CD4-positive, alpha-beta T cell treated with Interleukin-12 subunit alpha and Interleukin-12 subunit beta, for 1 hour (primary cell): ENCODE measurements at regions not wholly inside any gene's neighbourhood (a gene's known extent, or its start where the extent isn't known, plus 50 kb on each side); places are given as distances from the start of the nearest gene placed in this dataset.

Source experiments
- DNase-seq: peaks from one replicate; pipeline ENCODE4 v3.0.0-alpha.2; 2020

- no peak for DNase-seq
Measured at GRCh38 chr12:59036973-59037762, 116.9 kb upstream of the LRIG3 start.

- no peak for DNase-seq
Measured at GRCh38 chr12:59036347-59036746, 116.0 kb upstream of the LRIG3 start.

GRCh38 chr12:59031313-59031712 is 111.0 kb upstream of the LRIG3 start:
- DNase-seq, result no peak

DNA sequence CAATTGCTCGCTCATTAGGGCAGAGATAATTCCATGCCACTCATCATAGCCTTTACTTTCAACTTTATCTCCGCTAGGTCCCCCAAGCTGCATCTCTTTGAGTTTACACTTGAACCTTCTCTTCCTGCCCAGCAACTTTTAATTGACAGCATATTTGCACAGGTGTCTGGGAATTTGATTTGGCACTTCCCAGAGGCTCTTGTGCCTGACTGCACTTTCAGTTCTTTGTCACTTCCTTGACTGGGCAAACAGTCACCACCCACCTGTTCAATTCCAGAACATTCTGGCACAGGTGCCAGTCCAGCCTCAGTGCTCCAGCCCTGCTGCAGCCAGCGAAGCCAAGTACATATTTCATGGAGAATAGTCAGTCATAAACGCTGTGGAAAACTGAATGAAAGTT is 110.1 kb upstream of the LRIG3 start:
- DNase-seq, result no peak

GRCh38 chr12:59027199-59027598 is 106.9 kb upstream of the LRIG3 start:
- no peak for DNase-seq

DNA sequence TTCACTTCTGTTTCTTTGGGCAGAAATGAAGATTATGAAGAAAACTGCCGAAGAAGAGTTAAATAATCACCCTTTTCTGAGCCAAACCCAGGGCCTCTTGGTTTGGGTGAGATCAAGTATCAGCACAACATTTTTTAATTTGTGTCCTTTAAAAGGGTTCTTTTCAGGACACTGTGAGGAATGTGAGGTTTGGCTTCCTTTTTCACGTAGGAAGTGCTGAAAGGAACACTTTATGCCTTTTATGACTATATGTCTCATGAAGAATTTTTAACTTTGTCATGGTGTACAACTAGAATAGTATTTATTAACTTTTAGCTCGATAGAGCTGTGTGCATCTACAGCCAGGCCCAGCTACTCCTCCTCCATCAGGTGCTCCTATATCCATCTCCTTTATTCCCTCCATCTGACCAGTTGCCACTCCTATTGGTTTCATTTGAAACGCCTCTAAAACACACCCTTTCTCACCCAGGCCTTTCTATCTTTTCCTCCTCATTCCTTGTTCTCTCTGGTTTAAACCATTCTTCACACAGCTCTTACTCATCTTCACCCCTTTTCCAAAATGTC is 103.6 kb upstream of the LRIG3 start:
- no peak for DNase-seq

DNA sequence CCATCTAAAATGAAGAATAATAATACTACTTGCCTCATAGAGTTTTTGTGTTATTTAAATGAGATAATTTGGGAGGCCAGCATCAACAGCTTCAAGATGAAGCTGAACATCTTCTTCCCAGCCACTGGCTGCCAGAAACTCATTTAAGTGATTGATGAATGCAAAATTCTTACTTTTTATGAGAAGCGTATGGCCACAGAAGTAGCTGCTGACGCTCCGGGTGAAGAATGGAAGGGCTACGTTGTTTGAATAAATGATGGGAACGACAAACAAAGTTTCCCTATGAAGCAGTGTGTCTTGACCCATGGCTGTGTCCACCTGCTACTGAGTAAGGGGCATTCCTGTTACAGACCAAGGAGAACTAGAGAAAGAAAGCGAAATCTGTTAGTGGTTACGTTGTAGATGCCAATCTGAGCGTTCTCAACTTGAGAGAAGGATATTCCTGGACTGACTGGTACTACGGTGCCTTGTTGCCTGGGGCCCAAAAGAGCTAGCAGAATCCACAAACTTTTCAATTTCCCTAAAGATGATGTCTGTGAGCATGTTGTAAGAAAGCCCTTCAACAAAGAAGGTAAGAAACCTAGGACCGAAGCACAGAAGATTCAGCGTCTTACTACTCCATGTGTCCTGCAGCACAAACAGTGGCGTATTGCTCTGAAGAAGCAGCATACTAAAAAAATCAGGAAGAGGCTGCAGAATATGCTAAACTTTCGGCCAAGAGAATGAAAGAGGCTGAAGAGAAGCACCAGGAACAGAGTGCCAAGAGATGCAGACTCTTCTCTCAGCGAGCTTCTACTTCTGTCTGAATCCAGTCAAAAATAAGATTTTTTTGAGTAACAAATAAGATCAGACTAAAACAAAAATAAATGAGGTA is 100.0 kb upstream of the LRIG3 start:
- no peak for DNase-seq

DNA sequence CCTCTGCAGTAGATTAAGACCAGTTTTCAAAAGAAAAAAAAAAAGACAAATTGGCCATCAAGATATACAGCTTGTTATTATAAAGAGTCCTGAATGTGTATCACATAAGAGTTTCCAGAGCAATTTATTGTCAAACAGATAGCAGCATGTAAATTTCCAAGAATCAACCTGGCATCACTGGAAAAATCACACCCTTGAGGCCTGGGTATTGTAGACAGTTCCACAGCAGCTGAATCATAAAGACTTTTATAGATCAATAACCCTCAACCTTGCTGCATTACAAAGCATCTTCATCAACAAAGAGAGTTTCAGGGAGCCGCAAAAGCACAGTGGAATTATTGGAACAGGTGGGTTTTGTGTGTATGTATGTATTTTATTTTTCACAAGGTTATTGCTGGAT is 94.6 kb upstream of the LRIG3 start:
- DNase-seq, result no peak

DNA sequence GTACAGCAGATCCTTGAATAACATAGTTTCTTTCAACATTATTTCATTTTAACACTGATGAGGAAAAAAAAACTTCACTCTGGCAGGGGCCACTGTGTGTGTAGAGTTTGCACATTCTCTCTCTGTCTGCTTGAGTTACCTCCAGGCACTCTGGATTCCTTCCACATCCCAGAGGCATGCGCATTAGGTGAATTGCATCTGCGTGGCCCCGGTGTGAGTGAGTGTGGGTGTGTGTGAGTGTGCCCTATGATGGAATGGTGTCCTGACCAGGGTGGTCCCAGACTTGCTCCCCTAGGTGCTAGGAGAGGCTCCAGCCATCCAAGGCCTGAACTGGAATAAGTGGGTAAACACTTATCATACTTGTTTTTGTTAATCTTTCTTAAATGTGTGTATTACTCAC is 90.6 kb upstream of the LRIG3 start:
- no peak for DNase-seq

GRCh38 chr12:59010118-59010517 is 89.8 kb upstream of the LRIG3 start:
- no peak for DNase-seq

- DNase-seq, result no peak
Measured at GRCh38 chr12:59007620-59008019, 87.3 kb upstream of the LRIG3 start.

DNA sequence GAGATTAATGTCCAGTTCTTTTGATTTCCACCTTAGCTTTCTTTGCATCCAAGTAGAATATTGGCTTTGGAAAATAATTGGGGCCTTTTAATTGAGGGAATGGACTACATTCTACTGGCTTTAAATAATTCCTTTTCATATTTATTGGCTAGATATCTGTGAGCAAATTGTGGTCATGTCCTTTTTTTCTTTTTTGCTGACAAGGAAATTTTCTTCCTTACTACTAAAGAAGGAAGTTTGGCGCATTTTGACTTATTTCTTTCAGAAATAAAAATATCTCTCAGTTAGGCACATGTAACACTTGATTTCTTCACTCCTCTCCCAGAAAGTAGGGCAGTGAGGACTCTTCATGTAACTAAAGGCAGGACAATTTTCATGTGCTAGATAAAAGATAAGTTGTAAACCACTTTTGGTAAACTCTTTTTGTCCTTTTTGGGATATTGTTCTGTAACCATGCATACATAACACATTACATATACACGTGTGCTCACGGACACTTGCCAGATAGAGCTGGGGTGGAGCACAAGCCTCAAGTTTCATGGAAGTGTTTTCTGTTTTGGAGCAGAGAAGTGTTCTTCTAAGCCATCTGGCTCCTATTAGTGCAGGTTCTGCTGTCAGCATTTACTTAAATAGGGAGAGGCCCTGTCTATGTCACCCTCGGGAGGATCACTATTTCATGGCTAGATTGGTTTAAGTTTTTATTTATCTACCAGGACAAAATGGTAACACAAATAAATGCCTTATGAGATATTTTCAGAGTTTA is 85.1 kb upstream of the LRIG3 start:
- no peak for DNase-seq

GRCh38 chr12:59004456-59004855 is 84.2 kb upstream of the LRIG3 start:
- no peak for DNase-seq

GRCh38 chr12:58995666-58996363 is 75.5 kb upstream of the LRIG3 start:
- DNase-seq, result no peak

- DNase-seq, result no peak
Measured at GRCh38 chr12:58988643-58989344, 68.5 kb upstream of the LRIG3 start.

- DNase-seq, result no peak
Measured at GRCh38 chr12:58981961-58982360, 61.7 kb upstream of the LRIG3 start.

DNA sequence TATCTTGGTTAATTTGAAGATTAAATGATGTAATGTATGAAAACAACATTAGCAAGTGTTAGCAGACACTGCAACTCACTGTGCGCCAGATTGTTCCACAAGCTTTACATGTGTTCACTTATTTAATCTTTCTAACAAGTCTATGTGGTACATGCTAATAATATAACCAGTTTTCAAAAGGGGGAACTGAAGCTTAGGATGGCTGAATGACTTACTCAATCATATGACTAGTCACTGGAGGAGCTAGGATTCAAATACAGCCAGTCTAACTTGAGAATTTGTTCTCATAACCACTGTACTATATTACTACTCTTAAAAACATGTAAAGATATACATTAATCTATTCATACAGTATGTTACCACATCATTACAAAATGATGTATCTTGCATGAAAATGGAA is 60.5 kb upstream of the LRIG3 start:
- DNase-seq, result no peak

GRCh38 chr12:58978717-58979116 is 58.4 kb upstream of the LRIG3 start:
- DNase-seq, result no peak

- DNase-seq, result no peak
Measured at GRCh38 chr12:58977476-58977875, 57.2 kb upstream of the LRIG3 start.

DNA sequence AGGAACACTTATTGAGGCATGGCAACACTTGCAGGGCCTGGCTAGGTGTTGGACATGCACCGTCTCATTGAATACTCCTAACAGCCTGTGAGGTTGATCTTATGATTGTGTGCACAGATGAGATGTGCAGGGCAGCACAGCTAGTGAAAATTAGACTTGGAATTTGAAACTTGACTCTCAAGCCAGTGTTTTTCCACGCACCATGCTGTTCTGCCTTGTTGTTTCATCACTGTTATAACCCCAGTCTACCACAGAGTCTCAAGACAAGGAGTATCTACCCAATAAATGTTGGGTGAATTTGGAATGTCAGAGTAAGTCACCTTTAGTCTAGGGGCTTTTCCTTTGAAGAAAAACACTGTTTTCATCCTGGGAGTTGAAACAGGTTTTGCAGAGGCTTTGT is 55.8 kb upstream of the LRIG3 start:
- no peak for DNase-seq
